WTC11 (cell line): ENCODE measurements at regions not wholly inside any gene's neighbourhood (a gene's known extent, or its start where the extent isn't known, plus 50 kb on each side); places are given as distances from the start of the nearest gene placed in this dataset.

Experiments used
- ATF1 ChIP-seq: sonication (generic); formaldehyde crosslinking; IDR thresholded peaks from 2 replicates; pipeline ENCODE4 v1.8.1; 2023; ENCODE audit warnings: mild to moderate bottlenecking, moderate library complexity, missing genetic modification reagents
- CDX4 ChIP-seq: fragments of 250-450 bp; sonication (Bioruptor Pico); IDR thresholded peaks from 2 replicates; pipeline ENCODE4 v1.9.0; 2021; ENCODE audit warnings: moderate library complexity, mild to moderate bottlenecking, inconsistent platforms, borderline replicate concordance
- CTCF ChIP-seq: fragments of 200-600 bp; IDR thresholded peaks from 2 replicates; pipeline ENCODE4 v1.8.0; 2022; ENCODE audit warnings: antibody characterized with exemption
- FOXJ3 ChIP-seq: sonication (generic); formaldehyde crosslinking; IDR thresholded peaks from 2 replicates; pipeline ENCODE4 v1.9.0; 2021; ENCODE audit warnings: missing genetic modification reagents, mild to moderate bottlenecking, borderline replicate concordance
- RELA ChIP-seq: sonication (generic); formaldehyde crosslinking; IDR thresholded peaks from 2 replicates; pipeline ENCODE4 v1.8.1; 2022; ENCODE audit warnings: missing genetic modification reagents, mild to moderate bottlenecking, borderline replicate concordance
- TEAD1 ChIP-seq: sonication (generic); formaldehyde crosslinking; IDR thresholded peaks from 2 replicates; pipeline ENCODE4 v1.8.0; 2022; ENCODE audit warnings: mild to moderate bottlenecking, missing genetic modification reagents
- TEAD4 ChIP-seq: sonication (generic); formaldehyde crosslinking; IDR thresholded peaks from 2 replicates; pipeline ENCODE4 v1.8.0; 2022; ENCODE audit warnings: mild to moderate bottlenecking, missing genetic modification reagents
- USF2 ChIP-seq: sonication (generic); formaldehyde crosslinking; IDR thresholded peaks from 2 replicates; pipeline ENCODE4 v1.8.1; 2023; ENCODE audit warnings: mild to moderate bottlenecking, missing genetic modification reagents, moderate library complexity
- ZBTB43 ChIP-seq: sonication (generic); formaldehyde crosslinking; IDR thresholded peaks from 2 replicates; pipeline ENCODE4 v1.8.1; 2023; ENCODE audit warnings: mild to moderate bottlenecking, missing genetic modification reagents
- ZNF416 ChIP-seq: fragments of 250-450 bp; sonication (Bioruptor Pico); IDR thresholded peaks from 2 replicates; pipeline ENCODE4 v1.9.0; 2021; ENCODE audit warnings: mild to moderate bottlenecking, inconsistent platforms
- TF ChIP-seq, protein P1 (sequence below): sonication (generic); formaldehyde crosslinking; IDR thresholded peaks from 2 replicates; pipeline ENCODE4 v1.8.1; 2022; ENCODE audit warnings: mild to moderate bottlenecking, moderate library complexity, missing genetic modification reagents
- TF ChIP-seq, protein P2 (sequence below): sonication (generic); formaldehyde crosslinking; IDR thresholded peaks from 2 replicates; pipeline ENCODE4 v1.8.0; 2022; ENCODE audit warnings: mild to moderate bottlenecking, missing genetic modification reagents
- TF ChIP-seq, protein P3 (sequence below): sonication (generic); formaldehyde crosslinking; IDR thresholded peaks from 2 replicates; pipeline ENCODE4 v1.8.1; 2023; ENCODE audit warnings: mild to moderate bottlenecking, moderate library complexity, missing genetic modification reagents

DNA sequence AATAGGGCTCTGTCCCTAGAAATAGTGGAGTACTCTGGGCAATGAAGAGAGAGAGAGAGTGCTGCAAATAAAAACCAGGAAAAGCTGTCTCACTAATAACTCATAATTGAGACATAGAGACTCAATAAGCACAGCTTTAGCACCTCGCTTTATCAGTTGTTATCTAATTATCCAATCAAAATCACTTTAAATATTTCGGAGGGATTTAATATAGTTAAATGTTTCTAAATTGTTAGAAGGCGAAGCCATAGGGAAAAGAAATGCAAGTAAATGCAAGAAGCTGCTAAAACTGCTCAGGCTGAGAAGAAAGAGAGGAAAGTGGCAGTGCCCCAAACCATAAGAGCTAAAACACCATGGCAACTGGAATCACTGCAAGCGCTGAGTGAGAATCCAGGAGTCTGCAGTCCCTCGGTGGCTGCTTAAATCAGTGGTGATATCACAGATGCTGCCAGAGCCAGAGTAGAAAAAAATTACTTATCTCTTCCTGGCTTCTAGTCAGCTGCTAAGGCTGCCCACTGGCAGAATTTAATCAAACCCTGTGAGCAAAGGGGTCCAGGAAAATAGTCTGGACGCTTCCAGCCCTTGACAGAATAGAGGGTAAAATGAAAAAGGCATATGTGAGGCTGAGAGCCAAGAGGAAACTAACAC is 150.4 kb upstream of the CHRM2 start:
- TF ChIP-seq TEAD1 (CRISPR knock-in tag) (no peak), USF2 (CRISPR knock-in tag) (no peak), FOXJ3 (CRISPR knock-in tag) (no peak), CTCF (no peak), ZBTB43 (no peak), ZNF416 (CRISPR knock-in tag) (no peak), ATF1 (CRISPR knock-in tag) (no peak), TEAD4 (CRISPR knock-in tag) (no peak), RELA (no peak), CDX4 (CRISPR knock-in tag) (no peak)
- TF ChIP-seq, protein P1, sequence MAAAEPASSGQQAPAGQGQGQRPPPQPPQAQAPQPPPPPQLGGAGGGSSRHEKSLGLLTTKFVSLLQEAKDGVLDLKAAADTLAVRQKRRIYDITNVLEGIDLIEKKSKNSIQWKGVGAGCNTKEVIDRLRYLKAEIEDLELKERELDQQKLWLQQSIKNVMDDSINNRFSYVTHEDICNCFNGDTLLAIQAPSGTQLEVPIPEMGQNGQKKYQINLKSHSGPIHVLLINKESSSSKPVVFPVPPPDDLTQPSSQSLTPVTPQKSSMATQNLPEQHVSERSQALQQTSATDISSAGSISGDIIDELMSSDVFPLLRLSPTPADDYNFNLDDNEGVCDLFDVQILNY = no peak
- TF ChIP-seq, protein P2, sequence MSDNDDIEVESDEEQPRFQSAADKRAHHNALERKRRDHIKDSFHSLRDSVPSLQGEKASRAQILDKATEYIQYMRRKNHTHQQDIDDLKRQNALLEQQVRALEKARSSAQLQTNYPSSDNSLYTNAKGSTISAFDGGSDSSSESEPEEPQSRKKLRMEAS (CRISPR knock-in tag) = no peak
- TF ChIP-seq, protein P3, sequence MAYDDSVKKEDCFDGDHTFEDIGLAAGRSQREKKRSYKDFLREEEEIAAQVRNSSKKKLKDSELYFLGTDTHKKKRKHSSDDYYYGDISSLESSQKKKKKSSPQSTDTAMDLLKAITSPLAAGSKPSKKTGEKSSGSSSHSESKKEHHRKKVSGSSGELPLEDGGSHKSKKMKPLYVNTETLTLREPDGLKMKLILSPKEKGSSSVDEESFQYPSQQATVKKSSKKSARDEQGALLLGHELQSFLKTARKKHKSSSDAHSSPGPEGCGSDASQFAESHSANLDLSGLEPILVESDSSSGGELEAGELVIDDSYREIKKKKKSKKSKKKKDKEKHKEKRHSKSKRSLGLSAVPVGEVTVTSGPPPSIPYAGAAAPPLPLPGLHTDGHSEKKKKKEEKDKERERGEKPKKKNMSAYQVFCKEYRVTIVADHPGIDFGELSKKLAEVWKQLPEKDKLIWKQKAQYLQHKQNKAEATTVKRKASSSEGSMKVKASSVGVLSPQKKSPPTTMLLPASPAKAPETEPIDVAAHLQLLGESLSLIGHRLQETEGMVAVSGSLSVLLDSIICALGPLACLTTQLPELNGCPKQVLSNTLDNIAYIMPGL (CRISPR knock-in tag) = no peak
